ENCODE measurements at regions not wholly inside any gene's neighbourhood (a gene's known extent, or its start where the extent isn't known, plus 50 kb on each side); places are given as distances from the start of the nearest gene placed in this dataset.

DNA sequence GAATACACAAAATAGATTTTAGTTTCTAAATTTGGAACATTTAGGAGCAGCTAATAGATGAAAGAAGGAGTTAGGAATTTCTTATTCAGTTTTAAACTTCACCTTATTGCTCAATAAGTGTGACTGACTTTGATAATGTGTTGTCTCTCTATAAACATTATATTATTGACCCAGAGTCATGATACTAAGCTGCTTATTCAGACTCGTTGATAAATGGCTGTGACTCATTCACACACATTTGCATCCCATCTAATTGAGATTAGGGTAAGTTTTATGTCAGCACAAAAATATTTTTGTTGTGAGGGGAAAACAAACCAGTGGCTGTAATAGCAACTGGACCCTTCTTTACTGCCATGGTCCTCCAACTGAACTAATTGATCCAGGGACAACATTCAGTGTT is 137.6 kb downstream of the GOLIM4 start:
- H3K9me3 ChIP-seq, result no peaks in the 10 kb centered on the region
- 39 to 82% (median 63%) methylated on average over 1 of the region's 1 CpG for WGBS, 5 donors
- no peaks in the 10 kb centered on the region for H3K27me3 ChIP-seq (replicated peaks in 1 of 7)
- no peak overlapping the region for H3K27ac ChIP-seq
- intact Hi-C loops (cut with DNase I; ENCODE audit: low total_unique reads), result no loop called here
- H3K36me3 ChIP-seq, result no peaks in the 10 kb centered on the region
- no peak for DNase-seq
- no peaks in the 10 kb centered on the region for H3K4me1 ChIP-seq
- no peak overlapping the region for H3K4me3 ChIP-seq
- TF ChIP-seq POLR2A (IDR thresholded peaks at IDR 0.05) (no peak), POLR2AphosphoS5 (IDR thresholded peaks at IDR 0.05) (no peak)
- TF ChIP-seq, protein P1, sequence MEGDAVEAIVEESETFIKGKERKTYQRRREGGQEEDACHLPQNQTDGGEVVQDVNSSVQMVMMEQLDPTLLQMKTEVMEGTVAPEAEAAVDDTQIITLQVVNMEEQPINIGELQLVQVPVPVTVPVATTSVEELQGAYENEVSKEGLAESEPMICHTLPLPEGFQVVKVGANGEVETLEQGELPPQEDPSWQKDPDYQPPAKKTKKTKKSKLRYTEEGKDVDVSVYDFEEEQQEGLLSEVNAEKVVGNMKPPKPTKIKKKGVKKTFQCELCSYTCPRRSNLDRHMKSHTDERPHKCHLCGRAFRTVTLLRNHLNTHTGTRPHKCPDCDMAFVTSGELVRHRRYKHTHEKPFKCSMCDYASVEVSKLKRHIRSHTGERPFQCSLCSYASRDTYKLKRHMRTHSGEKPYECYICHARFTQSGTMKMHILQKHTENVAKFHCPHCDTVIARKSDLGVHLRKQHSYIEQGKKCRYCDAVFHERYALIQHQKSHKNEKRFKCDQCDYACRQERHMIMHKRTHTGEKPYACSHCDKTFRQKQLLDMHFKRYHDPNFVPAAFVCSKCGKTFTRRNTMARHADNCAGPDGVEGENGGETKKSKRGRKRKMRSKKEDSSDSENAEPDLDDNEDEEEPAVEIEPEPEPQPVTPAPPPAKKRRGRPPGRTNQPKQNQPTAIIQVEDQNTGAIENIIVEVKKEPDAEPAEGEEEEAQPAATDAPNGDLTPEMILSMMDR (IDR thresholded peaks at IDR 0.05 in 8 of 11, conservative IDR thresholded peaks at IDR 0.05 in 3 of 11), result no peak

DNA sequence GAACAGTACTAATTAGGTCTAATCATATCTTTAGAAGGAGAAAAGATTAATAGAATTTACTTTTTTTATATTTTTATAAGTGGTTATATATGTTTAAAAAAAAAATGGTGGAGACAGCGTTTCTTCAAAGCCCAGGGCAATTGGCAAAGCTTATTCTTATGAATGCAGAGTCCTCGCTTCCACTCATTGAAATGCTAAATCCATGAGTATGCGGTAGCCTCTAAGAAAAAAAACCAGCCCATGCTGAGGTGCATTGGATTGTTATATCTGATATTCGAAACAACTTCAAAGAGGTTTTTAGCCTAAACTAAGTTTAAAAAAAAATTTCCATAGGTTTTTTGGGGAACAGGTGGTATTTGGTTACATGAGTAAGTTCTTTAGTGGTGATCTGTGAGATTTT is 142.8 kb downstream of the GOLIM4 start:
- Histone ChIP-seq H3K4me3 (no peak overlapping the region), H3K4me1 (no peaks in the 10 kb centered on the region), H3K27ac (no peak overlapping the region), H3K27me3 (replicated peaks in 1 of 7) (no peaks in the 10 kb centered on the region), H3K9me3 (no peaks in the 10 kb centered on the region), H3K36me3 (no peaks in the 10 kb centered on the region)
- intact Hi-C loops (cut with DNase I; ENCODE audit: low total_unique reads), result no loop called here
- 81 to 90% (median 83%) methylated on average over 4 of the region's 4 CpGs for WGBS, 5 donors
- DNase-seq, result no peak
- TF ChIP-seq POLR2AphosphoS5 (IDR thresholded peaks at IDR 0.05), result no peak
- TF ChIP-seq, protein P1 (IDR thresholded peaks at IDR 0.05 in 8 of 11, conservative IDR thresholded peaks at IDR 0.05 in 3 of 11), result no peak
- TF ChIP-seq POLR2A (IDR thresholded peaks at IDR 0.05), result no peak

DNA sequence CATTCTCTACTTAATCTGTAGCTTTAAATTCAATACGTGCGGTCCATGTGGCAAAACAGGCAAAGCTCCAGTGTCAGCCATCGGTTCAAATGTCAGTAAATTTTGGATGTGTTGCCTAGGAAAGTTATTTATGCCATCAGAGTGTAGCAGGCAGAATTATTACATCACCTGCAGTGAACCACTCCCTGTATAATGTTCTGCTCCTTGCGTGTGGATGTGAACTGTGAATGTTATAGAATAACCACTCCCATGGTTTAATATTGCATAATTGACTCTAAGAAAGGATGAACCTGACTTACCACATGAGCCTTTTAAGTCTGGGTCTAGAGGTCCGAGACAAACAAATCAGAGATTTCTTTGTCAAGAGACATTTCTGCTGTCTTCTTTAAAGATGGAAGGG is 145.5 kb downstream of the GOLIM4 start:
- 88 to 96% (median 91%) methylated on average over 5 of the region's 5 CpGs for WGBS, 5 donors
- Histone ChIP-seq H3K27ac (no peak overlapping the region), H3K4me1 (no peaks in the 10 kb centered on the region), H3K36me3 (no peaks in the 10 kb centered on the region), H3K27me3 (replicated peaks in 1 of 7) (no peaks in the 10 kb centered on the region), H3K9me3 (no peaks in the 10 kb centered on the region), H3K4me3 (no peak overlapping the region)
- DNase-seq, result no peak
- TF ChIP-seq POLR2A (IDR thresholded peaks at IDR 0.05) (no peak), POLR2AphosphoS5 (IDR thresholded peaks at IDR 0.05) (no peak)
- TF ChIP-seq, protein P1 (IDR thresholded peaks at IDR 0.05 in 8 of 11, conservative IDR thresholded peaks at IDR 0.05 in 3 of 11), result no peak
- intact Hi-C loops (cut with DNase I; ENCODE audit: low total_unique reads), result no loop called here

DNA sequence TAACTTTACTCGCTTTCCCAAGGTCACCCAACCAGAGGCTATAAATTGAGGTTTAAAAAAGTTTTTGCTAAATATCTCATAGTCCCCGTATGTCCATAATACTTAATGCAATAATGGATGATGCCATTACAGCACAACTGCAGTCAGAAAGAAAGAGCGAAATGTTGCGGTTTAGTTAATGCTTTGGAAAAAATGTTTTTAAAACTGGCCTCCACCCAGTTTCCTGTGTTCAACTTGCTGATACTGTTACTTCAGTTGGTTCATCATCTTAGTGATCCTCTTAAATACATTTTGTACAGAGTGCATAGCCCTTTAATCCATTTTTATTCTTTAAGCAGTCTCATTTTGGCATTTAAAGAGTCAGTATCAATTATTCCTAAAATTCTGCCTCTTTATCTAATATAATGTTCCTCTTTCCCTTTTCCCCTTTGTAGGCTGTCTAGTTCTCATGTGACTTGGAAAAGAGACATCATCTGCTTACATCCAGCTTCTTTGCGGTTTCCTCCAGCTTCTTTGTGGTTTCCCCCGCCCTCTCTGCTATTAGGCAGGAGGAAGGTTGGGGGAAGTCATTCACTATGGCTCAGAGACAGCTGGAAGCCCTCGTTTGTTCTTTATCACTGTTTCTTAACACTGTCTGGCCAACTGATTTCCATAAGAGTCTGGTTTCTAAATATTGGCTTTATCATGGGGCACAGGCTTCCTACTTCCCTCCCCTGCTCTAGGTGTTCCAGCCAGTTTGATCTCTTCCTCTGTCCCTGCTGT is 154.3 kb downstream of the GOLIM4 start:
- TF ChIP-seq, protein P1 (IDR thresholded peaks at IDR 0.05 in 8 of 11, conservative IDR thresholded peaks at IDR 0.05 in 3 of 11), result no peak
- TF ChIP-seq POLR2A (IDR thresholded peaks at IDR 0.05) (no peak), POLR2AphosphoS5 (IDR thresholded peaks at IDR 0.05) (no peak)
- Histone ChIP-seq H3K4me3 (no peak overlapping the region), H3K9me3 (no peaks in the 10 kb centered on the region), H3K4me1 (peaks cover 0 to 13% (median 5%) of the 10 kb centered on the region in 6 donors), H3K36me3 (no peaks in the 10 kb centered on the region), H3K27ac (no peak overlapping the region), H3K27me3 (replicated peaks in 1 of 7) (peaks cover 0 to 11% (median 0%) of the 10 kb centered on the region in 7 donors)
- 13 to 20% (median 15%) methylated on average over 7 of the region's 7 CpGs for WGBS, 5 donors
- intact Hi-C loops (cut with DNase I; ENCODE audit: low total_unique reads), result no loop called here
- DNase-seq, result no peak

All from spleen (tissue), 11 donors.